Ishikawa (cell line): ENCODE measurements at regions not wholly inside any gene's neighbourhood (a gene's known extent, or its start where the extent isn't known, plus 50 kb on each side); places are given as distances from the start of the nearest gene placed in this dataset.

Experiments used
- CEBPB ChIP-seq: IDR thresholded peaks from 2 replicates; pipeline ENCODE4 v1.6.1; 2012
- CREB1 ChIP-seq: IDR thresholded peaks from 2 replicates; pipeline ENCODE4 v1.6.1; 2012; ENCODE audit warnings: low read depth
- EGR1 ChIP-seq: IDR thresholded peaks from 2 replicates; pipeline ENCODE4 v1.6.1; 2012
- EP300 ChIP-seq: IDR thresholded peaks from 2 replicates; pipeline ENCODE4 v1.6.1; 2012; ENCODE audit warnings: borderline replicate concordance
- FOXM1 ChIP-seq: IDR thresholded peaks from 2 replicates; pipeline ENCODE4 v1.6.1; 2012; ENCODE audit warnings: low read depth, borderline replicate concordance
- MAX ChIP-seq: IDR thresholded peaks from 2 replicates; pipeline ENCODE4 v1.6.1; 2012
- NFIC ChIP-seq: IDR thresholded peaks from 2 replicates; pipeline ENCODE4 v1.6.1; 2012
- RAD21 ChIP-seq: IDR thresholded peaks from 2 replicates; pipeline ENCODE4 v1.6.1; 2012; ENCODE audit warnings: low read depth
- REST ChIP-seq: IDR thresholded peaks from 2 replicates; pipeline ENCODE4 v1.6.1; 2012; ENCODE audit warnings: low read depth, mild to moderate bottlenecking
- TAF1 ChIP-seq: IDR thresholded peaks from 2 replicates; pipeline ENCODE4 v1.6.1; 2012; ENCODE audit warnings: low read depth, mild to moderate bottlenecking
- TCF12 ChIP-seq: IDR thresholded peaks from 2 replicates; pipeline ENCODE4 v1.6.1; 2012; ENCODE audit warnings: low read depth
- TEAD4 ChIP-seq: IDR thresholded peaks from 2 replicates; pipeline ENCODE4 v1.6.1; 2012
- USF1 ChIP-seq: IDR thresholded peaks from 2 replicates; pipeline ENCODE4 v1.6.1; 2012
- YY1 ChIP-seq: IDR thresholded peaks from 2 replicates; pipeline ENCODE4 v1.6.1; 2012; ENCODE audit warnings: low read depth
- ZBTB7A ChIP-seq: IDR thresholded peaks from 2 replicates; pipeline ENCODE4 v1.6.1; 2012; ENCODE audit warnings: low read depth

GRCh38 chr6:20263059-20263458, 50.8 kb upstream of the MBOAT1 start:
- TF ChIP-seq ZBTB7A (no peak), MAX (no peak), TCF12 (no peak), TAF1 (no peak), USF1 (no peak), EGR1 (no peak), TEAD4 (no peak), YY1 (no peak), FOXM1 (no peak), REST (no peak), NFIC (no peak), CEBPB (no peak), RAD21 (no peak), EP300 (no peak), CREB1 (no peak)

- TF ChIP-seq CREB1 (no peak), NFIC (no peak), FOXM1 (no peak), YY1 (no peak), TAF1 (no peak), RAD21 (no peak), REST (no peak), EGR1 (no peak), USF1 (no peak)
Measured at GRCh38 chr6:20265842-20266241, 53.6 kb upstream of the MBOAT1 start.

GRCh38 chr6:20266851-20267608, 54.8 kb upstream of the MBOAT1 start:
- TF ChIP-seq NFIC: no peak
- no peak for TF ChIP-seq ZBTB7A
- TF ChIP-seq USF1: no peak
- TF ChIP-seq EGR1: no peak
- TF ChIP-seq MAX: peak; percentile 31; the same call in 1 of the 2 replicates
- no peak for TF ChIP-seq REST

- TF ChIP-seq USF1 (no peak), NFIC (no peak), CREB1 (no peak), RAD21 (no peak), TEAD4 (no peak), EGR1 (no peak), MAX (no peak), TAF1 (no peak), CEBPB (no peak), FOXM1 (no peak), YY1 (no peak), REST (no peak), TCF12 (no peak), EP300 (no peak), ZBTB7A (no peak)
Measured at GRCh38 chr6:20269181-20269580, 56.9 kb upstream of the MBOAT1 start.
